ENCODE measurements at regions not wholly inside any gene's neighbourhood (a gene's known extent, or its start where the extent isn't known, plus 50 kb on each side); places are given as distances from the start of the nearest gene placed in this dataset.

DNA sequence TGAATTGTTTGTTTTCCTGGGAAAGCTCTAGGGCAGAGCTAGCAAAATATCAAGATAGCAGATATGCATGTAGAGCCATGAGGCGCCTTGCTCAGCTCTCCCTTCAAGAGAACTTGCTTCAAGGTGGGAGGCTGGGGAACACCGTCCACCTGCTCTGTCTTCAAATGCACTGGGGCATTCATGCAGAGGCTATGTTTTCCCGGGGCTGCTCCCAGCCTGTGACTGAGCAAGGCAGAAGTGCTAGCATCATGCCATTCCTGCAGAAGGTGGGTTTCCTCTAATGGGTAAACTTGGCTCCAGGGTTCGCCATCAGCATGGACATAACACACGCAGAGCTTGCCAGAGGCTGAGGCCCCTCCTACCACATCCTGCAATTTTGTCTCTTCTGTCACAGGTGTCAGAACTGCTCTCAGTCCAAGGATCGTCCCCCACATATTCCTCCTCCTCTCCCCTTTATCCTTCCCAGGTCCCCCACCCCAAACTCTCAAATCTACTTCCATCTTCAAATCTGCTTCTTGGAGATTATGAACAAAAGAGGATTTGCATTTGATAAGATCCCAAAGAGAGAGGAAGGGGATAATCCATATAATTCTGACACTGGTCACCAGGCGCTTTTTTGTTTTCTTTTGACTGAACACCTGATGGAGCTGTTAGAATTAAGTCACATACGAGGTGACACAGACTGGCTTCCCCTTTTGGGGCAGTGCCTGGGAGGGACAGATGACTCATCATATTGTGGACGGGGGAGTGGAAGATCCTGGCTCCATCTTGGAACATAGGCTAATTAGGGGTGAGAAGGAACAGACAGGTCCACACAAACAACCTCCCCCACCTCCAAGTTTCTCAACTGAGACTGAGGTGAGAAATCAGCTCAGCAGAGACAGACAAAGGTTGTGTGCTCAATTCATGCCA, 85.0 kb upstream of the TAF11L2 start:
- TF ChIP-seq CTCF (IDR thresholded peaks at IDR 0.05), result no peak
- TF ChIP-seq EZH2 (IDR thresholded peaks at IDR 0.05), result no peak
